Mesendoderm (in vitro differentiated cells): ENCODE measurements at regions not wholly inside any gene's neighbourhood (a gene's known extent, or its start where the extent isn't known, plus 50 kb on each side); places are given as distances from the start of the nearest gene placed in this dataset.

Experiments
- DNase-seq: peaks from one replicate; pipeline ENCODE4 v3.0.0; 2013
- H2AK5ac ChIP-seq: 2 replicates; pipeline ENCODE4 v1.6.1; 2013; ENCODE audit warnings: low read length, inconsistent platforms
- H2BK120ac ChIP-seq: 2 replicates; pipeline ENCODE4 v1.6.1; 2013; ENCODE audit warnings: low read depth, mild to moderate bottlenecking, low read length, moderate library complexity, mixed read lengths
- H2BK15ac ChIP-seq: replicated peaks from 2 replicates; pipeline ENCODE4 v1.6.1; 2013; ENCODE audit warnings: low read depth, mild to moderate bottlenecking, moderate library complexity
- H2BK5ac ChIP-seq: 2 replicates; pipeline ENCODE4 v1.6.1; 2013; ENCODE audit warnings: low read length, inconsistent platforms
- H3K18ac ChIP-seq: 2 replicates; pipeline ENCODE4 v1.6.1; 2013; ENCODE audit warnings: mild to moderate bottlenecking, low read length, mixed read lengths
- H3K23ac ChIP-seq: one replicate; pipeline ENCODE4 v1.6.1; 2013; ENCODE audit warnings: low read length
- H3K27ac ChIP-seq: 2 replicates; pipeline ENCODE4 v1.5.1; 2013; ENCODE audit warnings: low read depth, mild to moderate bottlenecking, inconsistent platforms, low read length, moderate library complexity
- H3K27me3 ChIP-seq: 2 replicates; pipeline ENCODE4 v1.6.1; 2013; ENCODE audit warnings: low read length, control low read depth, mild to moderate bottlenecking, inconsistent platforms; ENCODE audit not compliant: insufficient read depth, poor library complexity
- H3K36me3 ChIP-seq: 2 replicates; pipeline ENCODE4 v1.6.1; 2013; ENCODE audit warnings: low read length, inconsistent platforms; ENCODE audit not compliant: control insufficient read depth, insufficient read depth
- H3K4ac ChIP-seq: one replicate; pipeline ENCODE4 v1.6.1; 2013; ENCODE audit warnings: low read depth, mild to moderate bottlenecking, low read length, moderate library complexity
- H3K4me1 ChIP-seq: 2 replicates; pipeline ENCODE4 v1.6.1; 2013; ENCODE audit warnings: low read depth, low read length, inconsistent platforms; ENCODE audit not compliant: control insufficient read depth
- H3K4me2 ChIP-seq: 2 replicates; pipeline ENCODE4 v1.6.1; 2013; ENCODE audit warnings: low read length
- H3K4me3 ChIP-seq: 2 replicates; pipeline ENCODE4 v1.5.1; 2013; ENCODE audit warnings: mild to moderate bottlenecking, low read length
- H3K56ac ChIP-seq: one replicate; pipeline ENCODE4 v1.6.1; 2013; ENCODE audit warnings: low read length
- H3K79me1 ChIP-seq: 2 replicates; pipeline ENCODE4 v1.6.1; 2013; ENCODE audit warnings: low read length, inconsistent platforms
- H3K79me2 ChIP-seq: 2 replicates; pipeline ENCODE4 v1.6.1; 2013; ENCODE audit warnings: mild to moderate bottlenecking, low read length; ENCODE audit not compliant: control insufficient read depth, insufficient read depth
- H3K9ac ChIP-seq: 2 replicates; pipeline ENCODE4 v1.6.1; 2013; ENCODE audit warnings: low read length, inconsistent platforms
- H4K5ac ChIP-seq: one replicate; pipeline ENCODE4 v1.6.1; 2013; ENCODE audit warnings: low read length
- H4K8ac ChIP-seq: one replicate; pipeline ENCODE4 v1.6.1; 2013; ENCODE audit warnings: low read depth, mild to moderate bottlenecking, control low read depth, low read length, moderate library complexity
- WGBS: extraction: QIAGEN DNeasy Blood & Tissue Kit; methylation state at CpG from one replicate; pipeline ENCODE4 v1.1.7; 2013; ENCODE audit warnings: low lambda C conversion rate, missing lambda C conversion rate; ENCODE audit not compliant: insufficient coverage; ENCODE audit errors: extremely low coverage; 5-methylcytosine and 5-hydroxymethylcytosine counted together

- no peak overlapping the region for H2AK5ac ChIP-seq
- H3K27me3 ChIP-seq = no peaks in the 10 kb centered on the region
- H4K5ac ChIP-seq = no peak overlapping the region
- H3K79me2 ChIP-seq = no peaks in the 10 kb centered on the region
- no peak overlapping the region for H3K4me2 ChIP-seq
- peaks cover 26% of the 10 kb centered on the region for H3K4me1 ChIP-seq
- no peak overlapping the region for H2BK15ac ChIP-seq
- peak overlapping the region; percentile 52 for H3K4ac ChIP-seq
- H3K9ac ChIP-seq = no peak overlapping the region
- H3K27ac ChIP-seq = no peak overlapping the region
- H4K8ac ChIP-seq = no peak overlapping the region
- no peak overlapping the region for H2BK120ac ChIP-seq
- DNase-seq = no peak
- H3K4me3 ChIP-seq = no peak overlapping the region
- H3K36me3 ChIP-seq = no peaks in the 10 kb centered on the region
- no CpG with 5 or more reads among the region's 3 CpGs for WGBS
- H2BK5ac ChIP-seq = no peak overlapping the region
- H3K18ac ChIP-seq = peak overlapping the region; percentile 75
- H3K56ac ChIP-seq = no peak overlapping the region
- H3K79me1 ChIP-seq = no peaks in the 10 kb centered on the region
- no peak overlapping the region for H3K23ac ChIP-seq
Observed at GRCh38 chr2:147483911-147484310, 360.9 kb upstream of the ACVR2A start.

- Histone ChIP-seq H4K5ac (no peak overlapping the region), H3K27me3 (no peaks in the 10 kb centered on the region), H2BK120ac (no peak overlapping the region), H3K23ac (no peak overlapping the region), H4K8ac (no peak overlapping the region), H3K9ac (no peak overlapping the region), H3K56ac (no peak overlapping the region), H2AK5ac (peak overlapping the region; percentile 66), H3K4me2 (no peak overlapping the region), H3K18ac (peak overlapping the region; percentile 89), H3K79me1 (no peaks in the 10 kb centered on the region), H3K27ac (no peak overlapping the region), H3K79me2 (no peaks in the 10 kb centered on the region), H3K36me3 (no peaks in the 10 kb centered on the region), H3K4me3 (no peak overlapping the region), H3K4ac (peak overlapping the region; percentile 52), H3K4me1 (peaks cover 22% of the 10 kb centered on the region), H2BK15ac (peak overlapping the region; percentile 23), H2BK5ac (peak overlapping the region; percentile 64)
- WGBS = no CpG with 5 or more reads among the region's 3 CpGs
- DNase-seq = no peak
Observed at GRCh38 chr2:147482916-147483669, 361.7 kb upstream of the ACVR2A start.

- WGBS = no CpG with 5 or more reads among the region's 6 CpGs
Observed at GRCh38 chr2:147482111-147482895, 362.5 kb upstream of the ACVR2A start.

GRCh38 chr2:147479358-147479757 is 365.5 kb upstream of the ACVR2A start:
- Histone ChIP-seq H2BK120ac (no peak overlapping the region), H3K4me2 (no peak overlapping the region), H3K56ac (no peak overlapping the region), H3K27ac (no peak overlapping the region), H4K5ac (no peak overlapping the region), H3K18ac (no peak overlapping the region), H2BK5ac (no peak overlapping the region), H3K27me3 (no peaks in the 10 kb centered on the region), H3K4me1 (peaks cover 16% of the 10 kb centered on the region), H3K4ac (no peak overlapping the region), H3K23ac (no peak overlapping the region), H3K79me1 (no peaks in the 10 kb centered on the region), H2AK5ac (no peak overlapping the region), H3K79me2 (no peaks in the 10 kb centered on the region), H2BK15ac (no peak overlapping the region), H4K8ac (no peak overlapping the region), H3K36me3 (no peaks in the 10 kb centered on the region), H3K4me3 (no peak overlapping the region), H3K9ac (no peak overlapping the region)
- no peak for DNase-seq
- no CpG with 5 or more reads among the region's 4 CpGs for WGBS

More at GRCh38 chr2:147482111-147482895, 362.5 kb upstream of the ACVR2A start:
- H2BK120ac ChIP-seq = no peak overlapping the region
- no peaks in the 10 kb centered on the region for H3K27me3 ChIP-seq
- H3K9ac ChIP-seq = no peak overlapping the region
- H3K23ac ChIP-seq = no peak overlapping the region
- peaks cover 19% of the 10 kb centered on the region for H3K4me1 ChIP-seq
- DNase-seq = peak; percentile 76
- H3K4me2 ChIP-seq = no peak overlapping the region
- H4K5ac ChIP-seq = no peak overlapping the region
- H4K8ac ChIP-seq = no peak overlapping the region
- no peak overlapping the region for H3K4me3 ChIP-seq
- H3K36me3 ChIP-seq = no peaks in the 10 kb centered on the region
- no peak overlapping the region for H3K27ac ChIP-seq
- no peak overlapping the region for H3K56ac ChIP-seq
- peak overlapping the region; percentile 13 for H2BK15ac ChIP-seq
- H2BK5ac ChIP-seq = peak overlapping the region; percentile 11
- no peak overlapping the region for H3K4ac ChIP-seq
- peak overlapping the region; percentile 68 for H2AK5ac ChIP-seq
- no peak overlapping the region for H3K18ac ChIP-seq
- H3K79me1 ChIP-seq = no peaks in the 10 kb centered on the region
- no peaks in the 10 kb centered on the region for H3K79me2 ChIP-seq

GRCh38 chr2:147473075-147473474 is 371.8 kb upstream of the ACVR2A start:
- no peak overlapping the region for H3K4ac ChIP-seq
- no peak for DNase-seq
- no peak overlapping the region for H4K8ac ChIP-seq
- H3K18ac ChIP-seq = no peak overlapping the region
- H3K9ac ChIP-seq = no peak overlapping the region
- H3K4me2 ChIP-seq = no peak overlapping the region
- H2AK5ac ChIP-seq = no peak overlapping the region
- H2BK15ac ChIP-seq = no peak overlapping the region
- no peak overlapping the region for H3K4me3 ChIP-seq
- no peaks in the 10 kb centered on the region for H3K79me1 ChIP-seq
- H3K79me2 ChIP-seq = no peaks in the 10 kb centered on the region
- H3K23ac ChIP-seq = no peak overlapping the region
- H2BK5ac ChIP-seq = no peak overlapping the region
- H4K5ac ChIP-seq = no peak overlapping the region
- H3K36me3 ChIP-seq = no peaks in the 10 kb centered on the region
- H3K56ac ChIP-seq = no peak overlapping the region
- H3K4me1 ChIP-seq = peaks cover 9% of the 10 kb centered on the region
- no peak overlapping the region for H2BK120ac ChIP-seq
- H3K27ac ChIP-seq = no peak overlapping the region
- H3K27me3 ChIP-seq = no peaks in the 10 kb centered on the region
